ENCODE measurements at regions not wholly inside any gene's neighbourhood (a gene's known extent, or its start where the extent isn't known, plus 50 kb on each side); places are given as distances from the start of the nearest gene placed in this dataset.

GRCh38 chr2:439556-440402 lies 151.9 kb upstream of the ALKAL2 start:
- TF ChIP-seq, protein P1, sequence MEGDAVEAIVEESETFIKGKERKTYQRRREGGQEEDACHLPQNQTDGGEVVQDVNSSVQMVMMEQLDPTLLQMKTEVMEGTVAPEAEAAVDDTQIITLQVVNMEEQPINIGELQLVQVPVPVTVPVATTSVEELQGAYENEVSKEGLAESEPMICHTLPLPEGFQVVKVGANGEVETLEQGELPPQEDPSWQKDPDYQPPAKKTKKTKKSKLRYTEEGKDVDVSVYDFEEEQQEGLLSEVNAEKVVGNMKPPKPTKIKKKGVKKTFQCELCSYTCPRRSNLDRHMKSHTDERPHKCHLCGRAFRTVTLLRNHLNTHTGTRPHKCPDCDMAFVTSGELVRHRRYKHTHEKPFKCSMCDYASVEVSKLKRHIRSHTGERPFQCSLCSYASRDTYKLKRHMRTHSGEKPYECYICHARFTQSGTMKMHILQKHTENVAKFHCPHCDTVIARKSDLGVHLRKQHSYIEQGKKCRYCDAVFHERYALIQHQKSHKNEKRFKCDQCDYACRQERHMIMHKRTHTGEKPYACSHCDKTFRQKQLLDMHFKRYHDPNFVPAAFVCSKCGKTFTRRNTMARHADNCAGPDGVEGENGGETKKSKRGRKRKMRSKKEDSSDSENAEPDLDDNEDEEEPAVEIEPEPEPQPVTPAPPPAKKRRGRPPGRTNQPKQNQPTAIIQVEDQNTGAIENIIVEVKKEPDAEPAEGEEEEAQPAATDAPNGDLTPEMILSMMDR (IDR thresholded peaks at IDR 0.05; ENCODE audit: insufficient read depth, low read length, missing control alignments): no peak
- POLR2A ChIA-PET: no interaction called here

DNA sequence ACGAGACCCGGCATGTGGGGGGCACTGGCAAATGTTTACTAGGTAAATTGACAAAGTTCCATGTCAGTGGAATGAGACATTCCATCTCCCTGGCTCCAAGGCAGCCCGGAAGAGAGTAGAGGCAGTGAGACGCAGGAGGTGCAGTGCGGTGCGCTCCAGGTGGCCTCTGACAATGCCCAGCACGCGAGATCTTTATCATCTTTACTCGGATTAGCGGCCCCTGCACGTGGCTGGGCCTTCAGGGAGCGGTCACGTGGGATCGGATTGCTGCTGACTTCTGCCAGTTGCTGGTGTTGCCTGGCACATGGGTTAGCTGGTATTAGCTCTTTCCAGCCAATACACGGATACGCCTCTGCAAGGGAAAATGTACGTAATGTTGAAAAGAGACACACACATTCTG lies 151.2 kb upstream of the ALKAL2 start:
- CTCF ChIA-PET: no interaction called here
- TF ChIP-seq, protein P1 (IDR thresholded peaks at IDR 0.05; ENCODE audit: insufficient read depth, low read length, missing control alignments): no peak
- no peak overlapping the region for H3K4me3 ChIP-seq (ENCODE audit: low read depth, low read length)
- no peak for DNase-seq (ENCODE audit: low read depth, low spot score)
- POLR2A ChIA-PET: no interaction called here

More at GRCh38 chr2:439556-440402, 151.9 kb upstream of the ALKAL2 start:
- CTCF ChIA-PET: no interaction called here
- DNase-seq (ENCODE audit: low read depth, low spot score): no peak
- H3K4me3 ChIP-seq (ENCODE audit: low read depth, low read length): no peak overlapping the region

- POLR2A ChIA-PET: no interaction called here
- TF ChIP-seq, protein P1 (IDR thresholded peaks at IDR 0.05; ENCODE audit: insufficient read depth, low read length, missing control alignments): no peak
Observed at GRCh38 chr2:437756-438393, 150.0 kb upstream of the ALKAL2 start.

GRCh38 chr2:437180-437579 lies 149.3 kb upstream of the ALKAL2 start:
- no peak for DNase-seq (ENCODE audit: low read depth, low spot score)
- no peak overlapping the region for H3K4me3 ChIP-seq (ENCODE audit: low read depth, low read length)
- POLR2A ChIA-PET: no interaction called here
- CTCF ChIA-PET: no interaction called here
- TF ChIP-seq, protein P1 (IDR thresholded peaks at IDR 0.05; ENCODE audit: insufficient read depth, low read length, missing control alignments): no peak

More at GRCh38 chr2:437756-438393, 150.0 kb upstream of the ALKAL2 start:
- H3K4me3 ChIP-seq (ENCODE audit: low read depth, low read length): no peak overlapping the region
- CTCF ChIA-PET: no interaction called here
- no peak for DNase-seq (ENCODE audit: low read depth, low spot score)

DNA sequence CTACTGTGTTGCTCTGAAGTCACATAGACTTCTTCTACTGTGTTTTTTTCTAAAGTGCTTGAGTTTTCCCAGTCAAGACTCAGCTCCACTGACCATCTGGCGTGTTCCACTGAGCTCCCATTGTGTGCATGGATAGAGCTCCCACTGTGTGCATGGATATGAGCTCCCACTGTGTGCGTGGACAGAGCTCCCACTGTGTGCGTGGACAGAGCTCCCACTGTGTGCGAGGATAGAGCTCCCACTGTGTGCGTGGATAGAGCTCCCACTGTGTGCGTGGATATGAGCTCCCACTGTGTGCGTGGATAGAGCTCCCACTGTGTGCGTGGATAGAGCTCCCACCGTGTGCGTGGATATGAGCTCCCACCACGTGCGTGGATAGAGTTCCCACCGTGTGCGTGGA lies 148.3 kb upstream of the ALKAL2 start:
- POLR2A ChIA-PET: no interaction called here
- no peak for DNase-seq (ENCODE audit: low read depth, low spot score)
- CTCF ChIA-PET: no interaction called here
- TF ChIP-seq, protein P1 (IDR thresholded peaks at IDR 0.05; ENCODE audit: insufficient read depth, low read length, missing control alignments): no peak
- no peak overlapping the region for H3K4me3 ChIP-seq (ENCODE audit: low read depth, low read length)

DNA sequence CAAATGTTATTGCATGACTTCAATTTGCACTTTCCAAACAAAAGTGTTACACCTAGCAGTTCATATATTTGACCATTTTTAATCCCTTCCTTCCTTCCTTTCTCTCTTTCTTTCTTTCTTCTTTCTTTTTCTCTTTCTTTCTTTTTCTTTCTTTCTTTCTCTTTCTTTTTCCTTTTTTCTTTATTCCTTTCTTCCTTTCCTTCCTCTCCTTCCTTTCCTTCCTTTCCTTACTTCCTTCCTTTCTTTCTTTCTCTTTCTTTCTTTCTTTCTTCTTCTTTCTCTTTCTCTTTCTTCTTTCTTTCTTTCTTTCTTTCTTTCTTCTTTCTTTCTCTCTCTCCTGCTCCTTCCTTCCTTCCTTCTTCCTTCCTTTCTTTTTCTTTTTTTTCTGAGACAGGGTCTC lies 146.7 kb upstream of the ALKAL2 start:
- H3K4me3 ChIP-seq (ENCODE audit: low read depth, low read length): no peak overlapping the region
- DNase-seq (ENCODE audit: low read depth, low spot score): no peak
- TF ChIP-seq, protein P1 (IDR thresholded peaks at IDR 0.05; ENCODE audit: insufficient read depth, low read length, missing control alignments): no peak
- POLR2A ChIA-PET: no interaction called here
- CTCF ChIA-PET: no interaction called here
